PFSK-1 (cell line): ENCODE measurements at regions not wholly inside any gene's neighbourhood (a gene's known extent, or its start where the extent isn't known, plus 50 kb on each side); places are given as distances from the start of the nearest gene placed in this dataset.

ENCODE experiments used
- FOXP2 ChIP-seq: optimal IDR thresholded peaks from 2 replicates; pipeline ENCODE3; 2011; ENCODE audit warnings: borderline replicate concordance, control low read depth, inconsistent platforms; ENCODE audit not compliant: insufficient read depth; ENCODE audit errors: extremely low read length, extremely low read depth
- POLR2AphosphoS5 ChIP-seq: IDR thresholded peaks from 2 replicates; pipeline ENCODE4 v1.6.1; 2012; ENCODE audit warnings: low read depth, mild to moderate bottlenecking, control low read depth, low read length, moderate library complexity
- REST ChIP-seq, 2 experiments: IDR thresholded peaks; 2 replicates each; pipeline versions ENCODE4 v1.6.1 to v1.8.0; 2011 to 2012; ENCODE audit warnings: low read depth in 2 of 2, low read length in 2 of 2, control low read depth in 1 of 2, inconsistent platforms in 1 of 2, mild to moderate bottlenecking in 1 of 2, moderate library complexity in 1 of 2; ENCODE audit not compliant: insufficient read depth in 1 of 2
- SIN3A ChIP-seq: IDR thresholded peaks from 2 replicates; pipeline ENCODE4 v1.6.1; 2012; ENCODE audit warnings: mild to moderate bottlenecking, low read length, moderate library complexity, borderline replicate concordance; ENCODE audit not compliant: insufficient read depth
- TAF1 ChIP-seq: IDR thresholded peaks from 2 replicates; pipeline ENCODE4 v1.6.1; 2012; ENCODE audit warnings: low read length, control low read depth, borderline replicate concordance; ENCODE audit not compliant: insufficient read depth

GRCh38 chr18:27787547-27787946 is 389.4 kb downstream of the CDH2 start:
- TF ChIP-seq TAF1 (no peak), SIN3A (no peak), FOXP2 (no peak), REST (IDR thresholded peaks at IDR 0.05; ENCODE audit: insufficient read depth in 1 of 2, low read depth in 2 of 2, low read length in 2 of 2) (no peak), POLR2AphosphoS5 (no peak)

DNA sequence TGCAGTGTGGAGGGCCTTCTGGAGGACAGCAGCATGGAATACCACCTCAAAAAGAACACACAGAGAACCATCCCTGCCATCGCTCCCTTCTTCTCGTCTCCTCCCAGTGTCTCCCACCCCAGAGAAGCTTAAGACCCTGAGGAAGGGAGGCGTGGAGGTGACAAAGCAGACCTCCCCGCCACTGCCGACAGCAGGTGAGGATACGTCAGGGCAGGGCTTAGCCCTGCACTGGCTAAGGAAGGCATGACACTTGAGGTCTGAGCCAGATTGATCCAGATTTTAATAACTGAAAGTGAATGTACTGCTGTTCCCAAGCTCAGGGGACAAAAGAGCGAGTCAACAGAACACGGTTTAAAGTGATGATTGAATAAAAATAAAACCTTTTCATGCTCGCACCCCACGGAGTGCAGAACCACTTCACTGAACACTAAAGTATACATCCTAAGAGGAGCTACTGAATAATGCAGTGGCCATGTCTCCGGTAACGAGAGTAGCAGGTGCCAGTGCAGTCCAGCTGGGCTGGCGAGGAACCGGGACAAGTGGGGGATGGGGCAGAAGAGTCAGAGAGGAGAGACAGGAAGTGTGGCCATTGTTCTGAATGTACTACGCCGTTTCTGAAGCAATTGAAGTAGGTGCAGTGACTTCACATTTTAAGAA is 391.0 kb downstream of the CDH2 start:
- no peak for TF ChIP-seq SIN3A

DNA sequence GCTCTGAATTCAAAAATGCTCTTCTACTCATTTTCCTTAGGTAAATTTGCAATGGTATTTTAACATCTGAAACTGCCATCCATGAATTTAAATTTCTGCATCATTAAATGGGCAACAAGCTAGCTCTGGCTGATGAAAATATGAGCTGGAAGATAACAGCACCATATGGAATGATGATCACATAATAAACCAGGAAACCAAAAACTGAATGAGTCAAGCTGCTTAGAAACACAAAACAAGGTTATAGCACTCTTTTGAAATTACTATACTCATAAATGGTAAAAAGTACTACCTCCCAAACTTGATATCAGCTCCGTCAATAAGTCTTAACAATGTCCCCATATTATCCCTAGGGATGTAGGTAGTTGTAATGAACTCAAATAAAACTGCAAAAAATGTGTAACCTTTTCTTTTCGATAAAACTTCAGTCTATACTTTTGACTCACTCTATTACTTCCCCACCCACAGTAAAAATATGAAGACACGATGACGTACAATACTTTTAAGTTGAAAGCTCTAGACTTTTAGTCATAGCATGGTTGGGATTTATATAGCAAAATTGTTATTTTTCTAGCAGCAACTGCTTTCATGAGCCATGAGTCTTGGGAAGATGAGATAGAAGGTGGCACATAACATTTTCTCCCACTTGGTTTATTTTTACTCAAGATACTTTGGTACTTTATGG is 396.7 kb downstream of the CDH2 start:
- no peak for TF ChIP-seq TAF1
- no peak for TF ChIP-seq SIN3A
- no peak for TF ChIP-seq REST (IDR thresholded peaks at IDR 0.05; ENCODE audit: insufficient read depth in 1 of 2, low read depth in 2 of 2, low read length in 2 of 2)
- TF ChIP-seq FOXP2 = no peak
- no peak for TF ChIP-seq POLR2AphosphoS5

DNA sequence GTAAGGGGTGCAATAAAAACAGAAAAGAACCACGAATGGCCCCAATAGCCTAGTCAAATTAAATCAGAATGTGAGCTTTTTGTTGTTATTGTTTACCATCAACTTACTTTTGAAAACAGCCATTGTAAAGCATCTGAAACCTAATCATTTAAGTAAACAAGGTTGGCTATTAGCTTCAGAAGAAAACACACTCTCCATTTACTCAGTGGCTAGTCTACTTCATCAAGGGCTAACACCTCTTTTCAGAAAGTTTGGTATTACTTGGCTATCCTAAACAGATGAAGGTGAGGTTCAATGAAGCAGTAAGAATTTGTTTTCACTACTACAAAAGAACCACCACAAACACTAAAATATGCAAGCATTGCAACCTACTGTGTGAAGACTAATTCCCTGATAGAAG is 398.0 kb downstream of the CDH2 start:
- no peak for TF ChIP-seq TAF1
- TF ChIP-seq POLR2AphosphoS5 = no peak
- TF ChIP-seq SIN3A = no peak
- TF ChIP-seq REST (IDR thresholded peaks at IDR 0.05; ENCODE audit: insufficient read depth in 1 of 2, low read depth in 2 of 2, low read length in 2 of 2) = no peak
- no peak for TF ChIP-seq FOXP2

DNA sequence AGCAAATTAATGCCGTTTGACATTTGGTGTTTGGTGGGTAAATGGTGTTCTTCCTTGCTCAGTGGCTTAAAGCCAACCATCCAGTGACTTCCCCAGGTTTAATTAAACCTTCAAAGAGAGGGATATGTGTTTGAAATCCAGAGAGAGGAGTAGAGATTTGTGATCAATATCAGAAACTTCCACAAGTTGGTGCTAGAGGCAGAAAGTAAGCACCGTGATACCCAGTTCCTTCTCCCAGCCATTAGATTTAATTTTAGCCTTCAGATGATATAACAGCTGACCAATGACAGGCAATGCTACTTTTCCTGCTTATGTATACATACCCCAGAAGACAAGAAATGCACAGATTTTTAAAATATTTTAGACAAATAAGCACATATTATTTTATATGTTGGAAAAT is 398.5 kb downstream of the CDH2 start:
- TF ChIP-seq POLR2AphosphoS5 (no peak), SIN3A (no peak), REST (IDR thresholded peaks at IDR 0.05; ENCODE audit: insufficient read depth in 1 of 2, low read depth in 2 of 2, low read length in 2 of 2) (no peak), FOXP2 (no peak)
